ENCODE measurements at regions not wholly inside any gene's neighbourhood (a gene's known extent, or its start where the extent isn't known, plus 50 kb on each side); places are given as distances from the start of the nearest gene placed in this dataset.

DNA sequence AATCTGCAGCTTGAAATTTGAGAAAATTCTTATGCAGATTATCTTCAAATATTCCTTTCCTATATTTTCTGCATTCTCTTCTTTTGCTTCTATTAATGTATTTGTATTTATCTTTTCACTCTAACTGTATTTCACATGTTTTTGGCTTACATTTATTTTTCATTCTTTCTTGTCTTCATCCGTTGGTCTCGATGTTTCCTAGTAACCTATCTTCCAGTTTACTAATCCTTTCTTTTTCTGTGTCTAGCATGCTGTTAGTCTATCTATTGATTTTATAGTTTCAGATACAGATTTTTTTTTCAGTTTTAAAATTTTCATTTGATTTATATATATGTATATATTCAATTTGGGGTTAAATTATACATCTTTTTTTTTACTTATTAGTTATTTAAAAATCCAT is 556.2 kb downstream of the RFPL4B start:
- TF ChIP-seq, protein P1, sequence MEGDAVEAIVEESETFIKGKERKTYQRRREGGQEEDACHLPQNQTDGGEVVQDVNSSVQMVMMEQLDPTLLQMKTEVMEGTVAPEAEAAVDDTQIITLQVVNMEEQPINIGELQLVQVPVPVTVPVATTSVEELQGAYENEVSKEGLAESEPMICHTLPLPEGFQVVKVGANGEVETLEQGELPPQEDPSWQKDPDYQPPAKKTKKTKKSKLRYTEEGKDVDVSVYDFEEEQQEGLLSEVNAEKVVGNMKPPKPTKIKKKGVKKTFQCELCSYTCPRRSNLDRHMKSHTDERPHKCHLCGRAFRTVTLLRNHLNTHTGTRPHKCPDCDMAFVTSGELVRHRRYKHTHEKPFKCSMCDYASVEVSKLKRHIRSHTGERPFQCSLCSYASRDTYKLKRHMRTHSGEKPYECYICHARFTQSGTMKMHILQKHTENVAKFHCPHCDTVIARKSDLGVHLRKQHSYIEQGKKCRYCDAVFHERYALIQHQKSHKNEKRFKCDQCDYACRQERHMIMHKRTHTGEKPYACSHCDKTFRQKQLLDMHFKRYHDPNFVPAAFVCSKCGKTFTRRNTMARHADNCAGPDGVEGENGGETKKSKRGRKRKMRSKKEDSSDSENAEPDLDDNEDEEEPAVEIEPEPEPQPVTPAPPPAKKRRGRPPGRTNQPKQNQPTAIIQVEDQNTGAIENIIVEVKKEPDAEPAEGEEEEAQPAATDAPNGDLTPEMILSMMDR (IDR thresholded peaks at IDR 0.05) = no peak
- H3K27ac ChIP-seq = no peak overlapping the region
- intact Hi-C loops (cut with DNase I; ENCODE audit: low total_unique reads) = no loop called here
- H3K4me1 ChIP-seq = peaks cover 0 to 16% (median 7%) of the 10 kb centered on the region in 4 donors
- no peaks in the 10 kb centered on the region for H3K9me3 ChIP-seq
- no peaks in the 10 kb centered on the region for H3K27me3 ChIP-seq
- DNase-seq = no peak
- no peak overlapping the region for H3K4me3 ChIP-seq
- no peaks in the 10 kb centered on the region for H3K36me3 ChIP-seq

DNA sequence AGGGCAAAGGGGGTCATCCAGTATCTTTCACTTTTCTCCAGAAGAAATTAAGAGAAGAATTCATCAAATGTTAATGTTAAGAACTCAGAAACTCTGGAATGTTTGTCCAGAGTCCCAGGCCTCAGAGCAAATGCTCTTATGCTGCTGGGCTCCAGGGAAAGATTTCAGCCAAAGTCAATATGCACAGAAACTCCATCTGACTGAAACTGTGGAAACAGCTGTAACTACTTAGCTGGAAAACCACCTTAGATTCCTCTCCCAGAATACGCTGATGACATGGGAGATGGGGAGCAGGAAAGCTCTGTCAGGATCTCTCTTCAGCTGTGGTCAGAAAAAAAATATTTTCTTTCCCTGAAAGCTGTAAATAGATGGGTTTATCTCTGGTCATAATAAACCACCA is 559.6 kb downstream of the RFPL4B start:
- no peaks in the 10 kb centered on the region for H3K36me3 ChIP-seq
- no peaks in the 10 kb centered on the region for H3K9me3 ChIP-seq
- no peak overlapping the region for H3K4me3 ChIP-seq
- no peak for DNase-seq
- H3K27ac ChIP-seq = peak overlapping the region; percentile 8 to 45
- H3K27me3 ChIP-seq = no peaks in the 10 kb centered on the region
- intact Hi-C loops (cut with DNase I; ENCODE audit: low total_unique reads) = no loop called here
- TF ChIP-seq, protein P1 (IDR thresholded peaks at IDR 0.05) = no peak
- H3K4me1 ChIP-seq = peaks cover 0 to 19% (median 8%) of the 10 kb centered on the region in 4 donors

DNA sequence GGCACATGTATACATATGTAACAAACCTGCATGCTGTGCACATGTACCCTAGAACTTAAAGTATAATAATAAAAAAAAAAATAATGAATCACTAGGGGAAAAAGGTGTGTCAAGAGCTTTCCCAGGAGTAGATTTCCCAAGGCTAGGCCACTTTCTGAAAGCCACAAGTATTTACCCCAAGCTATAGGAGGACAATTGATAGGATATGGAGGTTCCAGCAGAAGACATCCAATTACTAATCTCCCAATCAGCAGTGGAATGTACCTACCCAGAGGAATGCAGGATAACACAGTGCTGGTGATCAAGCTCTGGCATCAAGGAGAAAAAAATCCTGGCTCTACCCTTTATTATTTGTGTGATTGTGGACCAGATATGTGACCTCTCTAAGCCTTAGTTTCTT is 562.7 kb downstream of the RFPL4B start:
- H3K27ac ChIP-seq = no peak overlapping the region
- no peaks in the 10 kb centered on the region for H3K9me3 ChIP-seq
- DNase-seq = no peak
- no peak overlapping the region for H3K4me3 ChIP-seq
- intact Hi-C loops (cut with DNase I; ENCODE audit: low total_unique reads) = no loop called here
- peaks cover 0 to 36% (median 17%) of the 10 kb centered on the region in 4 donors for H3K4me1 ChIP-seq
- H3K36me3 ChIP-seq = no peaks in the 10 kb centered on the region
- TF ChIP-seq, protein P1 (IDR thresholded peaks at IDR 0.05) = no peak
- no peaks in the 10 kb centered on the region for H3K27me3 ChIP-seq

DNA sequence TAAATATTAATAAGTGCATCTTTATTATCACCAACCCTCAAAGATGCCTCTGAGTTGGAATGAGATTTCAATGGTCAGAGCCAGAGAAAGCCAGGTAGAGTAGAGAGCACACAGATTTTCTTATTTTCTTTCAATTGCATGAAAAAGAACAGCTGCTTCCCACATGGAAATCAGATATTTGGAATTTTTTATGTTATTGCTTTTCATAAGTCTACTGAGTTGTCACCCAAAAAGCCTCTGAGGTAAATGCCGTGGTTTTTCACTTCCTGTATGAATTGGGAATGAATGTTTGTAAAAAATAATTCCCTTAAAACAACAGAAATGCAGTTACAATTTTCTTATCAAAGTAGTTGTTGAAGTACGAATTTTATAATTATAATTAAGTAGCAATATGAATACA is 563.1 kb downstream of the RFPL4B start:
- H3K27me3 ChIP-seq = no peaks in the 10 kb centered on the region
- H3K4me1 ChIP-seq = peaks cover 0 to 36% (median 17%) of the 10 kb centered on the region in 4 donors
- H3K36me3 ChIP-seq = no peaks in the 10 kb centered on the region
- TF ChIP-seq, protein P1 (IDR thresholded peaks at IDR 0.05) = no peak
- intact Hi-C loops (cut with DNase I; ENCODE audit: low total_unique reads) = no loop called here
- DNase-seq = no peak
- no peak overlapping the region for H3K4me3 ChIP-seq
- H3K9me3 ChIP-seq = no peaks in the 10 kb centered on the region
- H3K27ac ChIP-seq = no peak overlapping the region

DNA sequence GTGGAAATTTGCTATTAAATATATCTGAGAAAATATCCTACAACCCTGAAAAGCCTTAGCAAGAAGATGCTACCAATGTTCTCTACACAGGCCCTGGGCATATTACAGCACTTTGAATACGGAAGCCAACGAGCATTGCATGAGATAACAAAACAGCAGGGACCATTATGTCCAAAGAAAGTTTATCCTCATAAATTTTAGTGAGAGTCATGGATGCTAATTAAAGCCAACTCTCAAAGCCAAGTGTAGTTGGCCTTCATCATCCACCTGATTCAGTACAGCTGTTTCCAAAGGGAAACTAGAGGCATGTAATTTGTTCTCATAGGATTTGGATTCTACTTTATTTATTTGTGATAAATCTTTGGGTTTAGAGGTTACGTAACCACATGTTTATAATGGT is 564.8 kb downstream of the RFPL4B start:
- Histone ChIP-seq H3K4me3 (no peak overlapping the region), H3K27ac (no peak overlapping the region), H3K9me3 (no peaks in the 10 kb centered on the region), H3K36me3 (no peaks in the 10 kb centered on the region), H3K27me3 (no peaks in the 10 kb centered on the region), H3K4me1 (peaks cover 0 to 23% (median 11%) of the 10 kb centered on the region in 4 donors)
- DNase-seq = no peak
- intact Hi-C loops (cut with DNase I; ENCODE audit: low total_unique reads) = no loop called here
- TF ChIP-seq, protein P1 (IDR thresholded peaks at IDR 0.05) = no peak

Measured in tibial artery (tissue), 4 donors.